Trophoblast cell (in vitro differentiated cells and primary cell): ENCODE measurements at regions not wholly inside any gene's neighbourhood (a gene's known extent, or its start where the extent isn't known, plus 50 kb on each side); places are given as distances from the start of the nearest gene placed in this dataset.

Source experiments
- DNase-seq, 2 donors: peaks; one replicate each; pipeline ENCODE4 v3.0.0-alpha.2; 2016
- H2AFZ ChIP-seq: 2 replicates; pipeline ENCODE4 v1.6.1; 2013; ENCODE audit warnings: low read length, moderate library complexity, mild to moderate bottlenecking; ENCODE audit not compliant: insufficient read depth, poor library complexity
- H2AK5ac ChIP-seq: 2 replicates; pipeline ENCODE4 v1.6.1; 2013; ENCODE audit warnings: mild to moderate bottlenecking, low read length
- H2BK120ac ChIP-seq: 2 replicates; pipeline ENCODE4 v1.6.1; 2013; ENCODE audit warnings: low read length, mild to moderate bottlenecking, moderate library complexity; ENCODE audit not compliant: insufficient read depth, poor library complexity
- H2BK12ac ChIP-seq: 2 replicates; pipeline ENCODE4 v1.6.1; 2013; ENCODE audit warnings: mild to moderate bottlenecking, low read length, moderate library complexity
- H2BK5ac ChIP-seq: 2 replicates; pipeline ENCODE4 v1.6.1; 2013; ENCODE audit warnings: low read length, low read depth, moderate library complexity, mild to moderate bottlenecking; ENCODE audit not compliant: poor library complexity
- H3K14ac ChIP-seq: 2 replicates; pipeline ENCODE4 v1.6.1; 2013; ENCODE audit warnings: mild to moderate bottlenecking, low read length
- H3K18ac ChIP-seq: 2 replicates; pipeline ENCODE4 v1.6.1; 2013; ENCODE audit warnings: mild to moderate bottlenecking, low read length
- H3K23ac ChIP-seq: 2 replicates; pipeline ENCODE4 v1.6.1; 2013; ENCODE audit warnings: low read length
- H3K27ac ChIP-seq: 2 replicates; pipeline ENCODE4 v1.5.1; 2013; ENCODE audit warnings: low read depth, mild to moderate bottlenecking, inconsistent platforms, low read length, moderate library complexity
- H3K27me3 ChIP-seq: 2 replicates; pipeline ENCODE4 v1.6.1; 2013; ENCODE audit warnings: inconsistent platforms, mild to moderate bottlenecking, low read length, moderate library complexity; ENCODE audit not compliant: insufficient read depth
- H3K36me3 ChIP-seq, 2 experiments: 1 replicate in 1 of 2; 2 replicates in 1 of 2; pipeline ENCODE4 v1.6.1; 2013; ENCODE audit warnings: low read length in 2 of 2, mild to moderate bottlenecking in 2 of 2, moderate library complexity in 1 of 2; ENCODE audit not compliant: insufficient read depth in 2 of 2, control insufficient read depth in 1 of 2
- H3K4ac ChIP-seq: 2 replicates; pipeline ENCODE4 v1.6.1; 2013; ENCODE audit warnings: low read depth, mild to moderate bottlenecking, low read length, moderate library complexity
- H3K4me1 ChIP-seq, 2 experiments: 1 replicate in 1 of 2; 2 replicates in 1 of 2; pipeline ENCODE4 v1.6.1; 2013; ENCODE audit warnings: low read length in 2 of 2, mild to moderate bottlenecking in 2 of 2, moderate library complexity in 1 of 2; ENCODE audit not compliant: insufficient read depth in 2 of 2, control insufficient read depth in 1 of 2
- H3K4me2 ChIP-seq: 2 replicates; pipeline ENCODE4 v1.6.1; 2013; ENCODE audit warnings: inconsistent platforms, mild to moderate bottlenecking, low read length, moderate library complexity
- H3K4me3 ChIP-seq: 2 replicates; pipeline ENCODE4 v1.5.1; 2013; ENCODE audit warnings: mild to moderate bottlenecking, low read depth, low read length, inconsistent platforms
- H3K79me1 ChIP-seq: one replicate; pipeline ENCODE4 v1.6.1; 2013; ENCODE audit warnings: low read length
- H3K79me2 ChIP-seq: 2 replicates; pipeline ENCODE4 v1.6.1; 2013; ENCODE audit warnings: low read length, mild to moderate bottlenecking; ENCODE audit not compliant: control insufficient read depth, insufficient read depth, poor library complexity
- H3K9ac ChIP-seq: 2 replicates; pipeline ENCODE4 v1.6.1; 2013; ENCODE audit warnings: mild to moderate bottlenecking, low read length
- H3K9me3 ChIP-seq: 2 replicates; pipeline ENCODE4 v1.6.1; 2013; ENCODE audit warnings: low read depth, mild to moderate bottlenecking, control low read depth, inconsistent platforms, low read length; ENCODE audit not compliant: insufficient read depth
- H4K12ac ChIP-seq: 2 replicates; pipeline ENCODE4 v1.6.1; 2013; ENCODE audit warnings: low read depth, mild to moderate bottlenecking, low read length, moderate library complexity
- H4K8ac ChIP-seq: 2 replicates; pipeline ENCODE4 v1.6.1; 2013; ENCODE audit warnings: low read depth, mild to moderate bottlenecking, low read length, moderate library complexity
- H4K91ac ChIP-seq: one replicate; pipeline ENCODE4 v1.6.1; 2013; ENCODE audit warnings: low read depth, mild to moderate bottlenecking, low read length, moderate library complexity
- WGBS: extraction: QIAGEN DNeasy Blood & Tissue Kit; methylation state at CpG from one replicate; pipeline ENCODE4 v1.1.7; 2013; ENCODE audit warnings: missing lambda C conversion rate; ENCODE audit not compliant: insufficient read length, insufficient coverage; ENCODE audit errors: extremely low coverage; 5-methylcytosine and 5-hydroxymethylcytosine counted together

GRCh38 chr10:78955206-78955605, 113.6 kb upstream of the ZMIZ1 start:
- H3K27ac ChIP-seq = no peak overlapping the region
- H2BK12ac ChIP-seq = no peak overlapping the region

GRCh38 chr10:78956391-78956790, 112.4 kb upstream of the ZMIZ1 start:
- H3K9ac ChIP-seq = no peak overlapping the region
- no peaks in the 10 kb centered on the region for H3K4me1 ChIP-seq
- no peak overlapping the region for H3K18ac ChIP-seq
- DNase-seq = no peak
- no peak overlapping the region for H3K4ac ChIP-seq
- no peak overlapping the region for H2BK5ac ChIP-seq
- H3K9me3 ChIP-seq = no peaks in the 10 kb centered on the region
- H2AFZ ChIP-seq = no peak overlapping the region
- H3K79me1 ChIP-seq = no peaks in the 10 kb centered on the region
- H4K8ac ChIP-seq = no peak overlapping the region
- H4K12ac ChIP-seq = no peak overlapping the region
- H3K14ac ChIP-seq = no peak overlapping the region
- no CpG with 5 or more reads among the region's 5 CpGs for WGBS
- no peak overlapping the region for H3K4me2 ChIP-seq
- H2AK5ac ChIP-seq = no peak overlapping the region
- no peak overlapping the region for H3K4me3 ChIP-seq
- no peak overlapping the region for H2BK120ac ChIP-seq
- no peak overlapping the region for H3K23ac ChIP-seq
- no peak overlapping the region for H4K91ac ChIP-seq
- H3K79me2 ChIP-seq = no peaks in the 10 kb centered on the region
- H2BK12ac ChIP-seq = no peak overlapping the region
- no peaks in the 10 kb centered on the region for H3K36me3 ChIP-seq
- no peaks in the 10 kb centered on the region for H3K27me3 ChIP-seq
- H3K27ac ChIP-seq = no peak overlapping the region

More at GRCh38 chr10:78955206-78955605, 113.6 kb upstream of the ZMIZ1 start:
- Histone ChIP-seq H3K79me1 (no peaks in the 10 kb centered on the region), H3K4ac (no peak overlapping the region), H4K8ac (no peak overlapping the region), H3K23ac (no peak overlapping the region), H3K4me3 (no peak overlapping the region), H2BK120ac (no peak overlapping the region), H4K12ac (no peak overlapping the region), H2BK5ac (no peak overlapping the region), H3K18ac (no peak overlapping the region), H2AFZ (no peak overlapping the region), H2AK5ac (no peak overlapping the region), H4K91ac (no peak overlapping the region), H3K27me3 (no peaks in the 10 kb centered on the region), H3K14ac (no peak overlapping the region), H3K4me2 (no peak overlapping the region), H3K79me2 (no peaks in the 10 kb centered on the region), H3K9ac (no peak overlapping the region), H3K4me1 (no peaks in the 10 kb centered on the region), H3K9me3 (peaks cover 4% of the 10 kb centered on the region), H3K36me3 (no peaks in the 10 kb centered on the region)
- no CpG with 5 or more reads among the region's 3 CpGs for WGBS
- no peak for DNase-seq

DNA sequence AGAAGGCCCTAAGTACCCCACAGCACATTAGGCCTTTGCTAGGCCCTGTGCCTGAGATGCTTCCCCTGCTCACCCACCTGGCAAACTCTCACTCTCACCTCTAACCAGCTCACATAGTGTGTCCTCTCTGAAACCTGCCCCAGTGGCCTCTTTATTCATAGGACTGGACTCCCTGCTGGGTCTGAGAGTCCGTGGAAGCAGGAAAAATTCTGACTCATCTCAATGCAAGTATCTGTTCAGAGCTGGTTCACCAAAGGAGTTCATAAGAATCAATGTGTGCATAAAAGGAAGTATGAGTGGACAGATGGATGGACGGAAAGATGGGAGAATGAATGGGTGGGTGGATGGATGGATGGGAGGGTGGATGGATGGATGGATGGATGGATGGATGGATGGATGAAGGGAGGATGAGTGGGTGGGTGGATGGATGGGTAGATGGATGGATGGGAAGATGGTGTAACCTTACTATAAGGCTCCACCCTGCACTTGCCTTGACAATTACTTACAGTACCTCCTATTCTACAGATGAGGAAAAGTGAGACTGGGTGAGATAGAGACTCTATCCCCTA, 111.2 kb upstream of the ZMIZ1 start:
- no peak overlapping the region for H2AK5ac ChIP-seq
- H2BK120ac ChIP-seq = no peak overlapping the region
- H3K36me3 ChIP-seq = no peaks in the 10 kb centered on the region
- no peak overlapping the region for H4K8ac ChIP-seq
- no peak overlapping the region for H3K4me3 ChIP-seq
- H3K18ac ChIP-seq = no peak overlapping the region
- no peak overlapping the region for H2AFZ ChIP-seq
- H3K23ac ChIP-seq = no peak overlapping the region
- no peak overlapping the region for H3K9ac ChIP-seq
- no peak overlapping the region for H3K4ac ChIP-seq
- H3K79me1 ChIP-seq = no peaks in the 10 kb centered on the region
- no peaks in the 10 kb centered on the region for H3K79me2 ChIP-seq
- H4K91ac ChIP-seq = no peak overlapping the region
- H3K27ac ChIP-seq = no peak overlapping the region
- peaks cover 6% of the 10 kb centered on the region in 2 experiments for H3K4me1 ChIP-seq
- H3K14ac ChIP-seq = no peak overlapping the region
- H4K12ac ChIP-seq = no peak overlapping the region
- no peak overlapping the region for H2BK5ac ChIP-seq
- H3K9me3 ChIP-seq = no peaks in the 10 kb centered on the region
- no peaks in the 10 kb centered on the region for H3K27me3 ChIP-seq
- no peak for DNase-seq
- WGBS = 100% methylated on average over 1 of the region's 2 CpGs
- H3K4me2 ChIP-seq = no peak overlapping the region
- H2BK12ac ChIP-seq = no peak overlapping the region

- no peak overlapping the region for H2BK5ac ChIP-seq
- no peak overlapping the region for H3K4me3 ChIP-seq
- no peaks in the 10 kb centered on the region for H3K9me3 ChIP-seq
These were observed 109.4 kb upstream of the ZMIZ1 start for GRCh38 chr10:78959217-78959923.

More at GRCh38 chr10:78959217-78959923, 109.4 kb upstream of the ZMIZ1 start:
- Histone ChIP-seq H4K91ac (no peak overlapping the region), H3K18ac (no peak overlapping the region), H3K79me1 (peaks cover 5% of the 10 kb centered on the region), H2AFZ (no peak overlapping the region), H3K27ac (no peak overlapping the region), H3K79me2 (no peaks in the 10 kb centered on the region), H3K23ac (no peak overlapping the region), H3K4me1 (peaks cover 7 to 13% of the 10 kb centered on the region in 2 experiments), H2AK5ac (no peak overlapping the region), H4K12ac (no peak overlapping the region), H2BK120ac (no peak overlapping the region), H3K27me3 (no peaks in the 10 kb centered on the region), H3K36me3 (no peaks in the 10 kb centered on the region), H3K14ac (no peak overlapping the region), H4K8ac (no peak overlapping the region), H3K4me2 (no peak overlapping the region), H2BK12ac (no peak overlapping the region), H3K4ac (no peak overlapping the region), H3K9ac (no peak overlapping the region)
- no CpG with 5 or more reads among the region's 10 CpGs for WGBS
- DNase-seq = no peak
